GM18508 (cell line): ENCODE measurements at regions not wholly inside any gene's neighbourhood (a gene's known extent, or its start where the extent isn't known, plus 50 kb on each side); places are given as distances from the start of the nearest gene placed in this dataset.
"Not testable (repeated sequence)": the region's sequence is repeated elsewhere in the genome, so short reads cannot be mapped to it uniquely, and the experiment has no call there.

Experiments used
- ATAC-seq: cut with Tn5 transposase; IDR thresholded peaks from one replicate; pipeline ENCODE4 v1.9.1; 2021; ENCODE audit warnings: moderate number of reproducible peaks; ENCODE audit not compliant: insufficient read depth, unreplicated experiment

DNA sequence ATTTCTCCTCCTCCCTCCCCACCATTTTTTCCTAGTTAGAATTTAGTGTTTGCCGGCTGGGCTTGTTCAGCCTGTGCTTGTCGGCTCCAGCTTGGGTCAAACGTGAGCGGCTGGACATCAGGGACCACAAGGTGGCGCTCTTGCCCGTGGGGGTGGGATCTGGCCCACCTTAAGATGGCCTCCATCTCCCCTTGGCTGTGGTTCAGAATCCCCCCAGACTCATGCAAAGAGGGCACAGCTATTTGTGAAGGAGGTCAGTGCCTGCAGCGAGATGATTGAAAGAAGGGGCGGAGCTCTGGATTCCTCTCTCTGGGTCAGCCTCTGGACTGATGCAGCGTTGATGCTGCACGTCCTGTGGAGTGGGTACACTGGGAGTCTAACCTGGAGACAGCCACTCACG lies 283.3 kb upstream of the TUT7 start:
- no peak for ATAC-seq

GRCh38 chr9:86636519-86636918 lies 282.3 kb upstream of the TUT7 start:
- ATAC-seq = no peak

GRCh38 chr9:86636038-86636437 lies 281.8 kb upstream of the TUT7 start:
- ATAC-seq = no peak

GRCh38 chr9:86634501-86634900 lies 280.3 kb upstream of the TUT7 start:
- no peak for ATAC-seq

- no peak for ATAC-seq
Observed at GRCh38 chr9:86633945-86634344, 279.7 kb upstream of the TUT7 start.

GRCh38 chr9:86632537-86632936 lies 278.3 kb upstream of the TUT7 start:
- ATAC-seq = no peak

- ATAC-seq = no peak
Observed at GRCh38 chr9:86629530-86629929, 275.3 kb upstream of the TUT7 start.

DNA sequence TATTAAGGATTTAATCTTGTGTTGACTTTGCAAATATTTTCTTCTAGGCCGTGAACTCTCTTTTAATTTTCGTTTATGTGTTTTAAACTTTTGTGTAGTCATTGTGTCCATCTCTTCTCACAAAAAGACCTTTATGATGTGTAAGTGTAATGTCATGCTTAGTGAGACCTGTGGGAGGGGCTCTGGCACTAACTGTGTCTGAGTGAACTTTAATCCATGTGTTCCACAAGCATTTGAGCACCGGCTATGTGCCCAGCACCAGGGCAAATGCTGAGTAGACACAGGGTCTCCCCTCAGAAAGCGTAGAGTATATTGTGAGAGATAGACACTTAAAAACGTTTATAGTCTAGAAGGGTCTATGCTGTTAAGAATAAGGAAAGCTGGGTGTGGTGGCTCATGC lies 272.6 kb upstream of the TUT7 start:
- no peak for ATAC-seq

- ATAC-seq = no peak
Observed at GRCh38 chr9:86624630-86625029, 270.4 kb upstream of the TUT7 start.

DNA sequence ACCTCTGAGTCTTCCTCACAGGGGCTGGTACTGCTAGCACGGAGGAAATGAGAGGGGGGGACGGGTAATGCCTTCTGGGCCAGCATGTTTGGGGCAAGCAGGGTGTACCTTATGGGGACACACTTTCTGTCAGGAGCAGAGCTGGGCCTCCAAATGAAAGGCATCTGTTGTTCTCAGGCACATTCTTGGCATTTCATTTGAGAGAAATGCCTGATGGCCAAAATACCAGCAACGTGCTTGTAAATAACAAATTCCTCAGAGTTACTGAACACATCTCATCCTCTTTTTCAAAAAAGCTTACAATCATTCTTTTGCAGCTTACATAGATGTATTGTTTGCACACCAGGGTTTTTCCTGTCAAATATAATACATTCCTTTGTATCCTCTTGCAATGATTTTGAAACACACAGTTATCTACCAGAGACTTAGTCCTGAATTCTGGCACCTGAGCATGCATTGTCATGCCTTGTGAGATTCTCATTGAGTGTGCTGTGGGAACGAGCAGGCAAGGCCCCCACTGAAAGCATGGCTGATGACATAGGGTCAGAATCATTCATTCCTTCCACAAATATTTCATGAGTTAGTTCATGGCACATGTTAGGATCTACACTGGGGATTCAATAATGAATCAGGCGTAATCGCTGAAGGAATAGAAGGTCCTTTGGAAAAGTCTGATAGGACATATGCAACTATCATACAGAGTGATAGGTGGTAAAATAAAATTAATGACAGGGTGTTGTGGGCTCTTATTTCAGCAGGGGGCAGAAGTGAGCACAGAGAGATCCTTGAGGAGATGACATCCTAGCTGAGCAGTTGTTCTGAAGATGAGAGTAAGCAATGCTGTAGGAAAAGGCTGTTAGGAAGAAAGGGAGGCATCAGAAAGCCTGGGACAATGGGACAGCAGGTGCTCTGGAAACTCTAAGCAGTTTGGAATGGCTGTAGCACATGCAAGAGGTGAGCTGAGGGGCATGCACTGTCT lies 260.9 kb upstream of the TUT7 start:
- ATAC-seq = no peak

DNA sequence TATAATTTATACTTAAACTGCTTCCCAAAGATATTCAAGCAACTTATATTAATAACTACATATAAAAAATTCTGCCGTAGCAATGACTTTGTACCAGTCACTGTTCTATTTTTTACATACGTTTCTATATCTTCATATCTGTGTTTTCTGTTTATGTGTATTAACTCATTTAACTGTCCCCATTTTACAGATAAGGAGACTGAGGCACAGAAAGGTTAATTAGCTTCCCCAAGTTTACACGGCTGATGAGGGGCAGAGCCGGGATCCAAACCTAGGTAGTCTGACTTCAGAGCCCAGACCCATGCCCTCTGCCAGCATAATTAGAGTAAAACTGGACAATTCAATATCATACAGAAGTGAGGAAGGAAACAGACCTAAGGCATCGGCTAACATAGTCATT lies 259.7 kb upstream of the TUT7 start:
- no peak for ATAC-seq

- not testable (repeated sequence) for ATAC-seq
Observed at GRCh38 chr9:86611534-86611933, 257.3 kb upstream of the TUT7 start.

- ATAC-seq = no peak
Observed at GRCh38 chr9:86605303-86605702, 251.1 kb upstream of the TUT7 start.

GRCh38 chr9:86604741-86605140 lies 250.5 kb upstream of the TUT7 start:
- no peak for ATAC-seq

- ATAC-seq = no peak
Observed at GRCh38 chr9:86602715-86603114, 248.5 kb upstream of the TUT7 start.

GRCh38 chr9:86601697-86602096 lies 247.5 kb upstream of the TUT7 start:
- ATAC-seq = no peak

DNA sequence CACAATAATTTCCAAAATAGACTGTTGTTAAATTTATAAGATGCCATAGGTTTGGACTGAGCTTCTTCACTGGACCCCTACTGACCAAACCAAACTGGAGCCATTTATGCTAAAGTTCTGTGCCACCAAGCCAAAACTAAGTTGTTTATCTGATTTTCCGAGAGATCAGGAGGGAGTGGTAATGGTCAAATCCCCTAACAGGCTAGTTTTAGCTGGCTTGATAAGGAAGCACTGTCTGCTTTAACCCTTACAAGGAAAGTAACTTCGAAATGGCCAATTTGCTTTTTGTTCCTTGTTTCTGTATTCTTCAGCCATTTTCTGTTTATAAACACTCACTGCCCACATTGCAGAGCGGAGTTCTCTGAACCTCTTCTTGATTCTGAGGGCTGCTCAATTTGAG lies 246.8 kb upstream of the TUT7 start:
- ATAC-seq = no peak

DNA sequence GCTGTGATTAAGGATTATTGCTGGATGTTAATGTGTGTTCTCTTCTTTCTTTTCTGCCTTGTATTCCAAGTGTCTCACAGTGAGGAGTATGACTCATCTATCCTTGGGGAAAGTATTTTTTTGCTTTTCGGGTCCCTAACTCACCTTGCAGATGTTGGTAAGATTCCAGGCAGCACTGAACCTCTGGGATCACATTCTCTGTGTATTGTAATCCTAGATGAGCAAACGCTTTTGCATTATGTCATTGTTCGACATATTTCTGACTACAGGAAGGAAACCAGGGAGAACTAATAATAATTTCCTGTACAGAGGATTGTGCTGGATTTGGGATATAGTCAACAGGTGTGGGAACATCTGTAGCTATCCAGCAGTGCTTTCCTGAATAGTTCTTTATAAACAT lies 246.1 kb upstream of the TUT7 start:
- ATAC-seq = no peak

- no peak for ATAC-seq
Observed at GRCh38 chr9:86599561-86599960, 245.4 kb upstream of the TUT7 start.

GRCh38 chr9:86598411-86599239 lies 244.4 kb upstream of the TUT7 start:
- ATAC-seq = no peak

DNA sequence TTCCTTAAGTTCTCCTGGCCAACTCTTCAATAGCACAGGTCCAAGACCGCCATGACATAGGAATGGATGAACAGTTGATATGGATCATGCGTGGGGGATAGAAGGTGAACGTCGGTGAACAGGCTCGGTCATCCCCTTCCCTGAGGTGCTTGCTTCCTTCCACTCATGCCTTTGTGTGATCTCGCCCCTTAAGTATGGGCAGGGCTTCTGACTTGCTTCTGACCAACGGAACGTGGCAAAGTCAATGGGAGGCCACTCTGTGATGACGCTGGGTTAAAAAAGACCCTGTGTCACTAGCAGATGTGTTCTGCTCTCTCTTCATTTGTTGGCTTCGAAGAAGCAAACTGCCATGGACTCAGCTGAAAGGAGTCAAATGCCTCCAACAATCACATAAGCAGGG lies 240.5 kb upstream of the TUT7 start:
- no peak for ATAC-seq
